Panc1 (cell line): ENCODE measurements at regions not wholly inside any gene's neighbourhood (a gene's known extent, or its start where the extent isn't known, plus 50 kb on each side); places are given as distances from the start of the nearest gene placed in this dataset.

ENCODE experiments used
- ATAC-seq: fragments of 200-7000 bp; cut with Tn5 transposase; 2 replicates; pipeline ENCODE4 v1.9.1; 2020; ENCODE audit warnings: mild to moderate bottlenecking, moderate library complexity
- BruUV-seq: library from RNA; stranded (reverse); fragments of 400-500 nt; replicated peaks from 2 replicates; lab custom pipeline; 2021; lab: Mats Ljungman, UMichigan
- CTCF ChIA-PET: fragments of 300-600 bp; sonication (Branson Sonifier 250); formaldehyde crosslinking; loops from one replicate; lab custom pipeline; 2022; ENCODE audit warnings: antibody characterized with exemption; lab: Charles Lee
- POLR2A ChIA-PET: fragments of 300-600 bp; sonication (Branson Sonifier 250); formaldehyde crosslinking; loops from one replicate; lab custom pipeline; 2022; ENCODE audit warnings: antibody characterized with exemption; lab: Charles Lee
- DNase-seq: peaks from one replicate; pipeline ENCODE4 v3.0.0-alpha.2; 2010; ENCODE audit warnings: low read depth, low spot score
- H3K27ac ChIP-seq: 2 replicates; pipeline ENCODE4 v1.5.1; 2011; ENCODE audit warnings: mild to moderate bottlenecking, low read length, inconsistent platforms
- H3K27me3 ChIP-seq: fragments of 200-500 bp; sonication (Bioruptor generic); 2 replicates; pipeline ENCODE4 v1.6.0; 2014; ENCODE audit warnings: low read length, inconsistent platforms; ENCODE audit not compliant: control insufficient read depth, insufficient read depth
- H3K36me3 ChIP-seq: fragments of 200-500 bp; sonication (Bioruptor generic); 2 replicates; pipeline ENCODE4 v1.5.1; 2014; ENCODE audit warnings: inconsistent platforms, mild to moderate bottlenecking, low read length, moderate library complexity; ENCODE audit not compliant: control insufficient read depth, insufficient read depth
- H3K4me1 ChIP-seq: 2 replicates; pipeline ENCODE4 v1.5.1; 2011; ENCODE audit warnings: inconsistent platforms, mild to moderate bottlenecking, low read length, moderate library complexity; ENCODE audit not compliant: control insufficient read depth, insufficient read depth
- H3K4me3 ChIP-seq, 2 experiments: 2 replicates each; pipeline ENCODE4 v1.5.1; 2011 to 2012; ENCODE audit warnings: low read depth in 2 of 2, low read length in 2 of 2, mild to moderate bottlenecking in 2 of 2, inconsistent platforms in 1 of 2, moderate library complexity in 1 of 2
- H3K9me3 ChIP-seq: fragments of 200-500 bp; sonication (Bioruptor generic); 2 replicates; pipeline ENCODE4 v1.5.1; 2014; ENCODE audit warnings: low read depth, mild to moderate bottlenecking, inconsistent platforms, low read length, moderate library complexity; ENCODE audit not compliant: control insufficient read depth, insufficient read depth
- POLR2AphosphoS5 ChIP-seq: IDR thresholded peaks from 2 replicates; pipeline ENCODE4 v1.6.1; 2012; ENCODE audit warnings: mild to moderate bottlenecking, low read depth, low read length, moderate library complexity
- SIN3A ChIP-seq: IDR thresholded peaks from 2 replicates; pipeline ENCODE4 v1.6.1; 2012; ENCODE audit warnings: low read depth, mild to moderate bottlenecking, low read length, moderate library complexity, borderline replicate concordance; ENCODE audit not compliant: insufficient read depth
- TCF7L2 ChIP-seq: IDR thresholded peaks from 2 replicates; pipeline ENCODE4 v1.6.1; 2011; ENCODE audit warnings: mild to moderate bottlenecking, low read depth, low read length, inconsistent platforms
- in situ Hi-C: cut with HindIII; loops from 2 replicates; pipeline ENCODE4 v1.10.0; 2016; ENCODE audit warnings: low sequenced_read_pairs, low pct_unique_long_range_greater_than_20kb
- intact Hi-C: fragments of 100-400 bp; cut with micrococcal nuclease; formaldehyde crosslinking; loops from one replicate; pipeline ENCODE4 v1.10.0; 2022; ENCODE audit not compliant: unreplicated experiment
- TF ChIP-seq, protein P1 (sequence below): fragments of 450-650 bp; IDR thresholded peaks from 2 replicates; pipeline ENCODE4 v1.5.1; 2017; ENCODE audit warnings: mild to moderate bottlenecking
- TF ChIP-seq, protein P2 (sequence below), 2 experiments: IDR thresholded peaks; 2 replicates each; pipeline ENCODE4 v1.6.1; 2011 to 2012; ENCODE audit warnings: low read depth in 2 of 2, control low read depth in 1 of 2, low read length in 1 of 2, mild to moderate bottlenecking in 1 of 2, moderate library complexity in 1 of 2; ENCODE audit not compliant: insufficient read depth in 1 of 2

DNA sequence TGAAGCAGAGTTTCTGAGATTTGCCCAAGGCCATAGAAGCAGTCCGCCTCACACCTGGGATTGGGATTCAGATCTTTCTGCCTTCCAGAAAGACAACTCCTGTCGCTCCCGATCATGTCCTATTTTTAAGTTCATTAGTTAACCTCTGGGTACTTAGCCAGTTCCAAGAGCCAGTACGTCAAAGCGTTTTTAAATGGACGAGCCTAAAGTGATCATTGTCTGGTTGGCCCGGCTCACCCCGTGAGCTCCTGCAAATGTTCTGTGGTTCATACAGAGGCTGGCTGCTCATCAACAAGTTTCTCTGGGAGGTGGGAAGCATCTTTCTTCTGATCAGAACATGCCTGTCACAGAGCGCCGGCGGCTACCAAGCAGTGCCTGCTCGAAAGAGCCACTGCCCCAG lies 554.5 kb upstream of the WWC1 start:
- Histone ChIP-seq H3K27ac (no peak overlapping the region), H3K9me3 (no peaks in the 10 kb centered on the region), H3K4me1 (no peaks in the 10 kb centered on the region), H3K27me3 (no peaks in the 10 kb centered on the region), H3K4me3 (no peak overlapping the region), H3K36me3 (no peaks in the 10 kb centered on the region)
- no TSS peak for BruUV-seq
- POLR2A ChIA-PET, result no interaction called here
- no peak for DNase-seq
- CTCF ChIA-PET, result interaction anchor here (0.5 kb wide), 1 partner anchor 482 kb away, joined by 3 read pairs; no protein-coding TSS in a partner anchor
- ATAC-seq, result no peak
- intact Hi-C loops (no loop called here), in situ Hi-C loops (no loop called here)
- TF ChIP-seq POLR2AphosphoS5, result no peak
- TF ChIP-seq, protein P1, sequence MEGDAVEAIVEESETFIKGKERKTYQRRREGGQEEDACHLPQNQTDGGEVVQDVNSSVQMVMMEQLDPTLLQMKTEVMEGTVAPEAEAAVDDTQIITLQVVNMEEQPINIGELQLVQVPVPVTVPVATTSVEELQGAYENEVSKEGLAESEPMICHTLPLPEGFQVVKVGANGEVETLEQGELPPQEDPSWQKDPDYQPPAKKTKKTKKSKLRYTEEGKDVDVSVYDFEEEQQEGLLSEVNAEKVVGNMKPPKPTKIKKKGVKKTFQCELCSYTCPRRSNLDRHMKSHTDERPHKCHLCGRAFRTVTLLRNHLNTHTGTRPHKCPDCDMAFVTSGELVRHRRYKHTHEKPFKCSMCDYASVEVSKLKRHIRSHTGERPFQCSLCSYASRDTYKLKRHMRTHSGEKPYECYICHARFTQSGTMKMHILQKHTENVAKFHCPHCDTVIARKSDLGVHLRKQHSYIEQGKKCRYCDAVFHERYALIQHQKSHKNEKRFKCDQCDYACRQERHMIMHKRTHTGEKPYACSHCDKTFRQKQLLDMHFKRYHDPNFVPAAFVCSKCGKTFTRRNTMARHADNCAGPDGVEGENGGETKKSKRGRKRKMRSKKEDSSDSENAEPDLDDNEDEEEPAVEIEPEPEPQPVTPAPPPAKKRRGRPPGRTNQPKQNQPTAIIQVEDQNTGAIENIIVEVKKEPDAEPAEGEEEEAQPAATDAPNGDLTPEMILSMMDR, result no peak
- TF ChIP-seq TCF7L2, result no peak
- TF ChIP-seq, protein P2, sequence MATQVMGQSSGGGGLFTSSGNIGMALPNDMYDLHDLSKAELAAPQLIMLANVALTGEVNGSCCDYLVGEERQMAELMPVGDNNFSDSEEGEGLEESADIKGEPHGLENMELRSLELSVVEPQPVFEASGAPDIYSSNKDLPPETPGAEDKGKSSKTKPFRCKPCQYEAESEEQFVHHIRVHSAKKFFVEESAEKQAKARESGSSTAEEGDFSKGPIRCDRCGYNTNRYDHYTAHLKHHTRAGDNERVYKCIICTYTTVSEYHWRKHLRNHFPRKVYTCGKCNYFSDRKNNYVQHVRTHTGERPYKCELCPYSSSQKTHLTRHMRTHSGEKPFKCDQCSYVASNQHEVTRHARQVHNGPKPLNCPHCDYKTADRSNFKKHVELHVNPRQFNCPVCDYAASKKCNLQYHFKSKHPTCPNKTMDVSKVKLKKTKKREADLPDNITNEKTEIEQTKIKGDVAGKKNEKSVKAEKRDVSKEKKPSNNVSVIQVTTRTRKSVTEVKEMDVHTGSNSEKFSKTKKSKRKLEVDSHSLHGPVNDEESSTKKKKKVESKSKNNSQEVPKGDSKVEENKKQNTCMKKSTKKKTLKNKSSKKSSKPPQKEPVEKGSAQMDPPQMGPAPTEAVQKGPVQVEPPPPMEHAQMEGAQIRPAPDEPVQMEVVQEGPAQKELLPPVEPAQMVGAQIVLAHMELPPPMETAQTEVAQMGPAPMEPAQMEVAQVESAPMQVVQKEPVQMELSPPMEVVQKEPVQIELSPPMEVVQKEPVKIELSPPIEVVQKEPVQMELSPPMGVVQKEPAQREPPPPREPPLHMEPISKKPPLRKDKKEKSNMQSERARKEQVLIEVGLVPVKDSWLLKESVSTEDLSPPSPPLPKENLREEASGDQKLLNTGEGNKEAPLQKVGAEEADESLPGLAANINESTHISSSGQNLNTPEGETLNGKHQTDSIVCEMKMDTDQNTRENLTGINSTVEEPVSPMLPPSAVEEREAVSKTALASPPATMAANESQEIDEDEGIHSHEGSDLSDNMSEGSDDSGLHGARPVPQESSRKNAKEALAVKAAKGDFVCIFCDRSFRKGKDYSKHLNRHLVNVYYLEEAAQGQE (IDR thresholded peaks at IDR 0.05; ENCODE audit: insufficient read depth in 1 of 2, low read depth in 2 of 2, low read length in 1 of 2), result no peak
- no peak for TF ChIP-seq SIN3A

DNA sequence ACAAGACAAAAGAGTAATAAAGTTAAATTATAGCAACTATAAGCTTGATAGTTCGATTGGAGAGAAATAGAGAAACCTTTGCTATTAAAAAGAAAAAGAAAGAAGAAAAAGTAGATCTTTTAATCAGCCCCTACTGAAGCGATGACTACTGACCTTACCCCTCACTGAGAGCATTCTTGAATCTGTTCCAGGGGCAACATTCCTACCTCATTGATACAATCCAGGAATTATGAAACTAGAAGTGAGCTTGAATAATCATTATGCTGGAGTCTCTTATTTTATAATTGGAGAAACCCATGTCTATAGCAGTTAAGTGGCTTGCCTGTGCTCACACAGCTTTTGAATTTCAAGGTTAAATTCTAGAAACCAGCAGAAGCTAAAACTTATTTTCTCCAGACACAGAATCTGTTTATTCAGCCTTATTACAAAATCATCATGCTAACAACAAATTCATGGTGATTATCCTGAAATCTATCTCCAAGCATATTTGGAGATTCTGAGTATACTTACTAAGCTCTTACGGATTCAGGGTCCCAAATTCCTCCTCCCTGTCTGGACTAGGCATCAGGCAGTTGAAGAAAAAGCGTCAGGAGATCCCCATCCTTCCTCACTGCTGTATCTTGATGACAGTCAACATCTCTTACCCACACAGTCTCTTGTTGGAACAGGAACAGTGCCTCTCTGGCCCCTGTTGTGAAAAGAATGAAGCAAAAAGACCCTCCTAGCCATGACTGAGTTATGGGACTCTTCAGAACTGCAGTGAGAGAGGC lies 547.6 kb upstream of the WWC1 start:
- TF ChIP-seq, protein P2 (IDR thresholded peaks at IDR 0.05; ENCODE audit: insufficient read depth in 1 of 2, low read depth in 2 of 2, low read length in 1 of 2), result no peak
- TF ChIP-seq SIN3A (no peak), TCF7L2 (no peak), POLR2AphosphoS5 (no peak)
- TF ChIP-seq, protein P1, result no peak

More for the DNA sequence above, 547.6 kb upstream of the WWC1 start:
- no peak for ATAC-seq
- no peak for DNase-seq
- no peak overlapping the region for H3K27ac ChIP-seq
- no peaks in the 10 kb centered on the region for H3K36me3 ChIP-seq
- H3K9me3 ChIP-seq, result no peaks in the 10 kb centered on the region
- H3K27me3 ChIP-seq, result no peaks in the 10 kb centered on the region
- no peak overlapping the region for H3K4me3 ChIP-seq
- ChIA-PET POLR2A (no interaction called here), CTCF (no interaction called here)
- in situ Hi-C loops, result no loop called here
- BruUV-seq, result no TSS peak
- intact Hi-C loops, result no loop called here
- H3K4me1 ChIP-seq, result no peaks in the 10 kb centered on the region
